GM19438 (cell line): ENCODE measurements at regions not wholly inside any gene's neighbourhood (a gene's known extent, or its start where the extent isn't known, plus 50 kb on each side); places are given as distances from the start of the nearest gene placed in this dataset.

Source experiments
- ATAC-seq: cut with Tn5 transposase; IDR thresholded peaks from one replicate; pipeline ENCODE4 v1.9.1; 2021; ENCODE audit warnings: low read depth; ENCODE audit not compliant: unreplicated experiment

DNA sequence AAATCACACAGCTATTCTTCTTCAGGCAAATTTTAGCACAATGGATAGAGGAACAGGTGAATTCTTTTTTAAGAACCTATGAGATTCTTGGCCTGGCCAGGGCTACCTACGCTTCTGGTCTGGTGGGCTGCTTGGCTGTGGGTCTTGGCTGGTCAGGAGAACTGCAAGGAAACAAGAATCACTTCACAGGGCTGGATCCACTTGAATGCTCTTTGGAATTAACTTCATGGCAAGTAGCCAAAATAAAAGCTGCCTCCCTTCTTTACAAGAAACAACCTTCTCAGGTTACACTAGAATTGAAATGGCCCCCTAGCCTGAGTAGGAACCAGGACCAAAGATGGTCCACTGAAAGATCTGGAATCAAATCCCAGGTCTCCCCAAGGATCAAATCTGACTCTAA is 519.1 kb downstream of the IQCM start:
- no peak for ATAC-seq

DNA sequence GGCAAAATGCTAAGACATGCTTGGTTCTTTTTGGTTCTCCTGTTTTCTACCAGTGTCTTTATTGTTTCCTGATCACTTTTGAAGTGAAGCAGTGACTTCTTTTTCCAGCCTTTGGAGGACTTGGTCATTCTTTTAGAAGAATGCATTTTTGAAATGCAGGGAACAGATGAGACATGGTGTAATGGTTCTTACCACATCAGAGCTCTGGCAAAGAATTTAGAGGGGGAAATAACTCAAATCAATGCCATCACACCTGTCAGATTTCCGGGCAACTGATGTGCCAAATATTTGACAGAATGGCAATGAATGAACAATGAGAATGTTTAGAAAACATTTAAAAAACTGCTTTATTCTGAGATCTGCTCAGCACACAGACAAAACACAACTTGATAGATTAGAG is 519.6 kb downstream of the IQCM start:
- no peak for ATAC-seq

DNA sequence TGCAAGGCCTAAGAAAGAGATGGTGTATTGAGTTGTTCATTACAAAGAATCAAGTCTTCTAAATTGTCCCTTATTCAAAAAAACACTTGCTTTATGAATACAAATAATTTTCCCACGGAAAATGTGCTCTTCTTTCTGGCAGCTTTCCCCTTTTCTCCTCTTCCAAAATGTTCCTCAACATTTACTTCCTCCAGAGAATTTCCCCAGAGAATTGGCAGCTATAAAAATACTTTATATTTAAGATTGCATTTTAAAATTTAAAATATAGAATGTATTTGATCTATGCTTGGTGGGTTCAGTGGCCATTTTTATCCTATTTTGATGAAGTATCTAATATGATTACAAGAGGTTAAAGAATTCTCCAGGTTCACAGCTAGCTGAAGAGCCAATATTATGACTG is 521.0 kb downstream of the IQCM start:
- no peak for ATAC-seq

DNA sequence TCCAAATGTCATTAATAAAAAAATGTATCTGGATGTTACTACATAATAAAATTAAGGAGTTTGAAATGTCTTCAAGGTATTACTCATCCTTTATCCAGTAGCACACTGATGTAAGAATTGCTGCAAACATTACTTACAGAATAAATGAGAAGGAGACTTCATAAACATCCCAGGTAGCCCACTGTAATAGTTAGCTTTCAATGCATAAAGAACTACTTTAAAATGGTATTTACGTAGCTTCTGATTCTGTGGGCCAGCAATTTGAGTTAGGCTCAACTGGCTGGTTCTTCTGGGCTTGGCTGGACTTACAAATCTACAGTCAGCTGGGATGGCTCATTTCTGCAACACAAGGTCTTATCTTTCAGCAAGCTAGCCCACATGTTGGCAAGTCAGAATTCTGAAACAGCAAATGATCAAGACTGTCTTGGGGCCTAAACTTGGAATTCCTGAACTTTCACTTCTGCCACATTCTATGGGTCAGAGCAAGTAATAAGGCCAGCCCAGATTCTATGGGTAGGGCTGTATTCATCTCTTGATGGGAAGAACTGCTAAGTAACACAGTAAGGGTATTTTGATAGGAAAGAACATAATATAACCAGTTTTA is 522.5 kb downstream of the IQCM start:
- no peak for ATAC-seq

DNA sequence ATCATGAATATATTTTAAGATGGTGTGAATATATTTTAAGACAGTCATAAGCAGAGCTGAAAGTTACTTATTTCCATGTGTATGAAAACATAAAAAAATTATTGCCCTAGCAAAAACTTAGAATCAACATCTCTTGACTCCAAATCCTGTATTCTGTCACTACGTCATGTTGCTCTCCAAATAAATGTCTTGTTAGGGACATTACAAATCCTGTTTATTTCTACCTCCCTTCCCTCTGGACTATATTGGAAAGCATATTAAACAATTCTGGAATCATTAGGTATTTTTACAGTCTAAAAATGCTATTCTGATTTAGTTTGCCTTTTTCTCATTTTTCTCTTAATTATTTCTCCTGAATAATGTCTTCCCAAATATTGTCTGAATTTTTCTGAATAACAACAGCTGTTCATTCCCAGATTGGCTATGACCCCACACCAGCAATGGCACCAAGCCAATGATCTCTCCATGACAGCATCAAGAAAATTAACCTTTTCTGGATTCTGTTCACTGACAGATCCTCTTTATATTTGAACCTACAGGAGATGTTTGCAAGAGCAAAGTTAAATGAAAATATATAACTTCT is 523.1 kb downstream of the IQCM start:
- no peak for ATAC-seq

DNA sequence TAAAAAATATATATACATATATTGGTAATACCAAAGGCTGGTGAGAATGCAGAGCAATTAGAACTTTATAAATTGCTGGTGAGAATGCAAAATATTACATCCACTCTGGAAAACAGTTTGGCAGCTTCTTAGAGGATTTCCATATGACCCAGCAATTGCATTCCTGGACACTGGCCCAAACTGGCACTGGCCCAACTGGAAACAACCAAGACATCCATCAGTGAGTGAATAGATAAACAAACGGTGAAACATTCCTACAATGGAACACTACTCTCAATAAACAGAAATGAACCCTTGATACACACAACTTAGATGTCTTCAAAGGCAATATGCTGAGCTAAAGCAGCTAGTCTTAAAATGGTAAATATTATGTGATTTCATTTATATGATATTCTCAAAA is 524.2 kb downstream of the IQCM start:
- no peak for ATAC-seq

DNA sequence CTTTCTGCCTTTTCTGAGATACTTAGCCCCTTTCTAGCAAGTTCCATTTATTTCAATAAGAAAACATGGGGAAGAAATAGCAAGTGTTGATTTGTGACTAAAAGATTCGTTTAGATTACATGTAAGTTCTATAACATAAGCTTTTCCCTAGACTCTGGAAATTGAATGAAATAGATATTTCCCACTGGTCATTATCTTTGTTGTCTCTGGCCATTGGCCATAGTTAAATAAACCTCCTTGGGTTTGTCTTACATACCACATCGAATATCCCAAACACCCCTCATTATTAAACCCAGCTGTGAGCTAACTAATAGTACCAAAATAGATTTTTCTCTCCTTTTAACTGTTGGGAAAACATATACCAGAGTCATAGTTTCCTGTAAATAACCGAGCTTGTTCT is 534.8 kb downstream of the IQCM start:
- no peak for ATAC-seq

DNA sequence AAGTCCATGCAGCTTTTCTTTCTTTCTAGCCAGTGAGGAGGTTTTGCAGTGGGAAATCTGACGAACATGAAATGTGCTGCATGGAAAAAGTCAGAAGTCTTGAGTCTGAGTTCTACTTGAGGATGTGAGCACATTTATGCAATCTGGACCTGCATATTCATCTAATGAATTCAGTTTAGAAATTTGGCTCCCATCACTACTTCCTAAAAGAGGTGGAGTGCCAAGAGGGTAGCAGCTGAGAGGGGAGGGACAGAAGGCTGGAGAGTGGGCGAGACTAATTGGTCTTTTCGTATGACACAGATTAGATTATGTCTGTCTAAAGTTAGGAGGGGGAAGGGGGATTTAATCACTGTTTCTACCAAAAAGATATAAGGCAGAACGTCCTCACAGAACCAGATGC is 535.9 kb downstream of the IQCM start:
- ATAC-seq = no peak

DNA sequence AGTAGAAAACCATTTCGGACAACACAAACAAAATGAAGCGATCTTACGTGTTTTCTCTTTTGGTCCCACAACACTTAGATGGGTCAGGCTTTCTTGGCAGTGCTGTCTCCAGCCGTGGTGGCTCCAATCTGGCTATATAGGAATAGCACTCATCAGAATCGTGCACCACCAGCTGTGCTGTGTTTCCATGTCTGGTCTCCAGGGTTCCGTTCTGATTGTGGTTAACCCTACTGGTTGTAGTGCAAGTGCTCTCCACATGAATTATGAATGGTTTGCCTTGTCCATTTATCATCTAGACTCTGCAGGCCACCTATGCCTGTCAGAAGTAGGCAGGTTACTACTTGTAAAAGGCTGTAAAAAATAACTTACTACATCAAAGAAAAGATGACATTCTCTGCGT is 536.3 kb downstream of the IQCM start:
- ATAC-seq = no peak

DNA sequence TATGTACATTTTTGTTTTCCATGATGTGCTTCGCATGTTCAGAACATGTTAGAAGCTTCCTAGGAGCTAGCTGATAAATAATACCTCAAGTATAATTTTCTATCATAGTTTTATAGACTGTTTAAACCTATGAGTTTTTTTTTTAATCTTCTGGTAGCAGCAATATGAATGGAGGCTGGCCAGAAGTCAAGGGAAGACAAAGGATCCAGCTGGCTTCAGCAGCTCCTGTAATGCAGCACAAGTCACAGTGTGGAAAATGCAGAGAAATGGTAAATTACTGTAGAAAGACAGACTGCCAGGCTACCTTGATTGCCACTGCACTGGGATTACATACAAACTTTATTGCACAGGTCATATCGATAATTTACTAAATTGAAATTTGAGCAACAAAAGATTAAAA is 537.9 kb downstream of the IQCM start:
- no peak for ATAC-seq

DNA sequence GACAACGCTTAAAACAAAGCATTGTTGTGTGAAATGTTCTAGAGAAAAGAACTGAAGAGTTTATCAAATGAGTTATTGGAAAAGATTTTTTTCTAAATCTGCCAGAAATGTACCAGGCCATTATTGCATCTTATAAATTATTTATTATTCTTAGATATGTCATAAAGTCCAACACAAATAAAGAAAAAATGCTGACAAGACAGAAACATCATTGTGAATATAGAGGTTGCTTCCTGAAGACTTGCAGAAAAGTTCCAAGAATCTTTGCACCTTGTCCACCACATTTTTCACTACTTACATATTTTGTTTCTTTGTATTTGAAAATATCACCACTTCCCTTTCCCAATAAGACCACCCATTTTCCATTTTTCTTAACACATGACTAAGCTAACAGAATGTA is 545.8 kb downstream of the IQCM start:
- ATAC-seq = no peak

DNA sequence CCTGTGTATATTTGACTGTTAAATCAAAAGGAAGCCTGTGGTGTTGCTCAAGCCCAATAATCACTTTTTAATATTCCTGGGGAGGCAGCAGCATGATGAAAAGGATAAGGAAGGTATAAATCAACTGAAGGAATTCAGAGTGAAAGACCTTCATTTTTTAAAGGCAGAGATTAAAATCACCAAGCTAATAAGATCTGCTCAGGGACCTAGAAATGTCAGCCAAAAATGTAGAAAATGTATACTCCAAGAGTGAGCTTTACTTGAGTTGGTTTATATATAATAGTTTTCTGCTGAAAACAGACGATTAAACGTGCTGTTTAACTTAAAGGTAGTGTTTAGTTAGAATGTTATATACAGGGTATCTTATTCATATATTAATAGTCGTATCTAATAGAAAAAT is 549.3 kb downstream of the IQCM start:
- no peak for ATAC-seq

DNA sequence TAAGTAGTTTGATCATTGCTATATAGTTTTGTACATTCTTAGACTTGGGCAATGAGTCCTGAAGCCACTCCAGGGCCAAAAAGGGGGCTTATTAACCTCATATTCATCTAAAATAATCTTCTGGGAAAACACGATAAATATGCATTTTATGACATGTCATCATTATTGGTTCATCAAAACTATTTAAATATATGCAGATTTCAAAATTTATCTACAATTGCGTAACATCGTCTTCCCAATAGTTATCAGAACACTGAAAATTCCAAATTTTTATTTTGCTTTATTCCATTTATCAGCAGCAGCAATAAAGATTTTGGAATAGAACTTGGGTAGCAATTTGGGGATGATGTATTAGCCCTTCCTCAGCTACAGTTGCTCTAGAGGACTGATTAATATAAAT is 550.0 kb downstream of the IQCM start:
- no peak for ATAC-seq

DNA sequence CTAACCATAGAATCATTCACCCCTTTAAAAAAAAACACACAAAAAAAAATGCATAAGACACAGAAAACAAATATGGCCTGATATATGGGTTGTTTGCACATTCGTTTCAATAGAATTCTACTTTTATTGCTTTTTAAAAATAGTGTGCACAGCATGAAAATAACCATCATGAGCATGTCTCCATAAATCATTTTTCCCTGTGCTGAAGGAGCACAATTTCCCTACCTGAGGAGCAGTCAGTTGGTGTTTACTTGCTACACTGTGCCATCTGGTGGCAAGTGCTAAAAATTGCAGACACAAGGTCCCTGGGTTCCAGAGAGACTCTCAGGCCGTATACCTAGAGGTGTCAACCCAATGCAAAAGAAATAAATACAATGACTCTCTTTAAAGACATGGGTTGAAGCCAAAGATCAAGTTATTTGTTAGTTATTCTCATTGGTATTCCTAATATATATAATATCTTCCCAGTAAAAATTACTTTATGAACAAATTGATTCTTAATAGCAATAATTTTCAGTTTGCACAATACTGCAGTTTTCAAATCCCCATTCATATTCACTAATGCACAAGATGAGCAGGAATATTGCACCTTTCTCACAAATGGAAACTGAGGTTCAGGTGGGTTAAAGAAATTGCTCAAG is 551.4 kb downstream of the IQCM start:
- ATAC-seq = peak; percentile 88

DNA sequence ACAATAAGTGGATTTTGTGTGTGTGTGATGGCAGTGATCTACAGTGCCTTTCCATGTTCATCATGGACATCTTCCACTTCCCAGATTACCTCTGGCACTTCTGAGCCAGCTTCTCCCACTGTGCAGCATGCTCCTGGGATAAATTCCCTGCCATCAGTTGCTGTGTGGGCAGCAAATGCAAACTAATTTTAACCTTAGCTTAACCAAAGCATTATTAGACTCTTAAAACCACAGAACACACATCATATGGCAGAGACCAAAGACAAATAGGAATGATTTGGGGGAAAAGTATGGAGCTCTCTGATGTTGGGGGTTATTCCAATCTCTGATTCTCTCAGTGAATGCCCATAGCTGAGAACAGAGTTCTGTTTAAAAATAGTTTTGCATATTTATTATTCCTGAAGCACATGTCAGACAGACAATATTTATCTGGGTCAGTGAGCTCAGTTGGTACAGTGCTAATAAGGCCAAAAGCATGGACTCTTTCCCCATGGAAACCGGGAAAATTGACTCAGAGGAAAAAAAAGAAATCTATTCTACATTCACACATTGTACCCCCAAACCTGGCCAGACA is 567.4 kb downstream of the IQCM start:
- no peak for ATAC-seq

DNA sequence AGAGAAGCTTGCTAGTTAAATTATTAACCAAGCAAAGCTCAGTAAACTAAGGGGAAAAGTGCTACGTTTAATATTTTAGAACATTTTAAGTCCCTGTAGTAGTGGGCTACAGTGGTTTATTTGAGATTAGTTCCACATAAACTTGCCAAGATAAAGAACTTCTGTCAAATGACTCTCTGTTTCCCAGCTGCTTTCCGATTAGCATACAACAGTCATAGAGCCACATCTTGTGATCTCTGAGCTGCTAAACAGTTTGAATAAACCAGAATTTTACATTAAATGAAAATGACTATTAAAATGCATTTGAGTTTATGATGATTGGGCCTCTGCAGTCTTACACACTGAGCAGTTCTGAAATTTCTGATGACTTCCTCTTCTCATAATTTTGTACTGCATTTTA is 568.5 kb downstream of the IQCM start:
- ATAC-seq = no peak

DNA sequence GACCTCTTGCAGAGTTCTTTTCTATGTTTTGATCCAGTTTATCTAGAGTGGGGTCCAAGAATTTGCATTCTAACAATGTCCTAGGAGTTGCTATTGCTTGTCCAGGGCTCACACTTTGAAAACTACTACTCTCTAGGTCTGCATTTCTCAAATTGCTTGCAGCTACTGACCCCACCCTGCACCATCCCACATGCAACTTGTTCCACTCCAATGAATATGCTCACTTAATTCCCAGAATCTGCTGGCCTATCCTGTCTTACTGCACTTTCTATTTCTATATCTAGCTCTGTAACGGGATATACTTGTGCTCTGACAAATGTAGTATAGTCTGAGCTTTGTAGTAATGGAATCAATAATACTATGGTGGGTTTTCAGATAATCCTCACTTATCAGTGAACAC is 570.3 kb downstream of the IQCM start:
- ATAC-seq = no peak

DNA sequence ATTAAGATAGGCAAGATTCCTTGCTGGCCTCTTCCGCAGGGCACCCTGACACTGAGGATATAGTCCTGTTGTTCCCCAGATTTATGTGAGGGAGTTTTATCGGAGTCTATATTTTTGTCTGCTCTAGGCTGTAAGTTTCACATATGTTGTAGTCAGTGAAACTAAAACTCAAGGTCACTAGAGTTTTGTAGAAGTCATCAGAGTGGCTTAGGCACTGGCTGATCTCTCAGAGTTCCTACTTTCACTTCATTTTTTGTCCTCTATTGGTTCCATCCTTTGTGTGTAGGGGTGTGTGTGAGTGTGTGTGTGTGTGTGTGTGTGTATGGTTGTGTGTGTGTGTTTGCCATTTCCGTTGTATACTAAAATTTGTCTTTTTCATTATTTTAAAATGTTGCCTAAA is 577.5 kb downstream of the IQCM start:
- no peak for ATAC-seq

DNA sequence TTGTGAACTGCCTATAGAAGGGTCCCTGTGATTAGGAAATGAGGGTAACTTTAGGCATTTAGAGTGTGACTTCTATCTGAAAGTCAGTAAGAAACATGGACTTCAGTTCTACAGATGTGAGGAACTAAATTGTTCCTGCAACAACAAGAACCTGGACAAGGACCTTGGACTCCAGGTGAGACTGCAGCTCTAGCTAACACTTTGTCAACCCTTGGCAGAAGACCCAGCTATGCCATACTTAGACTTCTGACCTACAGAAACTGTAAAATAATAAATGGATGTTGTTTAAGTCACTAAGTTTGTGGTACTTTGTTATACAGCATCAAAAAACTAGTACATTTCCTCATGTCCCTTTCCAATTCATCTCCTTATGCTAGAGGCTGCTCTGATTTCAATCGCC is 580.8 kb downstream of the IQCM start:
- no peak for ATAC-seq

DNA sequence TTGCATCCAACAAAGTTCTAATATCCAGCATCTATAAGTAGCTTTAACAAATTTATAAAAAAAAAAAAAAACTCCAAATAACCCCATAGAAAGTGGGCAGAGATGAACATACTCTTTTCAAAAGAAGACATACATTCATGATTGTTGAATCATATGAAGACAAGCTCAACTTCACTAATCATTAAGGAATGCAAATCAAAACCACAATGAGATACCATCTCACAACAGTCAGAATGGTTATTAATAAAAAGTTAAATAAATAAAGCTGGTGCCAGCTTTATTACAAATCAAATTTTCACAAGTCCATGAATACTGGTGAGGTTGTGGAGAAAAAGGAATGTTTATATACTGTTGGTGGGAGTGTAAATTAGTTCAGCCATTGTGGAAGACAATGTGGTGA is 592.0 kb downstream of the IQCM start:
- ATAC-seq = no peak

DNA sequence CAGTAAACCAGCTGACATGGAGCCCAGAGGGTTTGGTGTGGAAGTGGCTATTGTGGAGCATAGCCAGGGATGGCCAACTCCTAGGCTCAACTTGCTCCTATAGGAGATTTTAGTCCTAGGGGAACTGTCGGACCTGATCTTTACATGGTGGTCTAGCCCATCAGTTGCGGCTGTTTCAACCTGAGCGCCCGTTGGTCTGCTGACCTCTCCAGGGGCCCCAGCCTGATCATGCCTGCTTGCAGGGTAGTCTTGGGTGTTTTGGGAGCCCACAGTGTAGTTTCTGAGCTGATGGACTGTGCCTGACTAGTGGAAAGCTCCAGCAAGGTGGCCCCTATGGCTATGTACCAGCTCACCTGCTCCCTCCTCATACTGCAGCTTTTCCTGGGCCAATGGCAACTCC is 597.0 kb downstream of the IQCM start:
- no peak for ATAC-seq

DNA sequence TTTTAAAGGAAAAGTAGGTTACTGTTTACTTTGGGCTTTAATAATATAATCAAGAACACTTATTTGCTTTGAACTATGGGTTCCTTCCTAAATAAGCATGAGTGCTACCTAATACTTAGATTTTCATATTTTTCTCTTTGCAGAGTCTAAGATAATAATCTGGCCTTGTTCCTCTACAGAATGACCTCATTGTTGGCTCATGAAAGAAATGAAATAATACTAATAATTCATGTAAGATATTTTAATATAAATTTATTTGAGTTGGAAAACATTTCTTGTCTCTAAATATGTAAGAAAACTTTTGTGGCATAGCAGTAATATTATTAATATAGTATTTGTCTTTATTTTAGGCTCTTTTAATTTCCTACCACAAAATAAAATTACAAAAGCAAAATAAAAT is 601.3 kb downstream of the IQCM start:
- no peak for ATAC-seq
